GM06990 (cell line): ENCODE measurements at regions not wholly inside any gene's neighbourhood (a gene's known extent, or its start where the extent isn't known, plus 50 kb on each side); places are given as distances from the start of the nearest gene placed in this dataset.

Experiments
- DNase-seq: peaks from one replicate; pipeline ENCODE4 v3.0.0-alpha.2; 2011; ENCODE audit not compliant: insufficient read length; ENCODE audit errors: extremely low read depth
- H3K27me3 ChIP-seq: replicated peaks from 2 replicates; pipeline ENCODE4 v1.6.0; 2011; ENCODE audit warnings: low read length; ENCODE audit not compliant: control insufficient read depth, insufficient read depth
- H3K36me3 ChIP-seq: 2 replicates; pipeline ENCODE4 v1.5.1; 2011; ENCODE audit warnings: low read length; ENCODE audit not compliant: control insufficient read depth, insufficient read depth
- H3K4me3 ChIP-seq: replicated peaks from 2 replicates; pipeline ENCODE4 v1.5.1; 2011; ENCODE audit warnings: low read depth, mild to moderate bottlenecking, control low read depth, low read length
- CTCF ChIP-seq: IDR thresholded peaks from 2 replicates; pipeline ENCODE4 v1.5.1; 2011; ENCODE audit warnings: low read length, control low read depth, mild to moderate bottlenecking, inconsistent platforms; ENCODE audit not compliant: insufficient read depth, poor library complexity, severe bottlenecking

GRCh38 chr17:22512997-22513538 is 820.7 kb downstream of the KCNJ18 start:
- no peak for DNase-seq
- Histone ChIP-seq H3K36me3 (no peaks in the 10 kb centered on the region), H3K27me3 (no peaks in the 10 kb centered on the region), H3K4me3 (no peak overlapping the region)
- no peak for TF ChIP-seq CTCF

GRCh38 chr17:22514315-22514714 is 822.0 kb downstream of the KCNJ18 start:
- DNase-seq: no peak
- Histone ChIP-seq H3K4me3 (no peak overlapping the region), H3K27me3 (no peaks in the 10 kb centered on the region), H3K36me3 (no peaks in the 10 kb centered on the region)
- no peak for TF ChIP-seq CTCF

GRCh38 chr17:22514767-22515320 is 822.5 kb downstream of the KCNJ18 start:
- no peak for DNase-seq
- no peak for TF ChIP-seq CTCF
- no peaks in the 10 kb centered on the region for H3K36me3 ChIP-seq
- no peak overlapping the region for H3K4me3 ChIP-seq
- H3K27me3 ChIP-seq: no peaks in the 10 kb centered on the region

GRCh38 chr17:22515599-22515998 is 823.3 kb downstream of the KCNJ18 start:
- Histone ChIP-seq H3K4me3 (no peak overlapping the region), H3K27me3 (no peaks in the 10 kb centered on the region), H3K36me3 (no peaks in the 10 kb centered on the region)
- no peak for DNase-seq
- TF ChIP-seq CTCF: no peak

GRCh38 chr17:22516861-22517636 is 824.7 kb downstream of the KCNJ18 start:
- no peak for TF ChIP-seq CTCF
- DNase-seq: no peak

More at GRCh38 chr17:22516861-22517636, 824.7 kb downstream of the KCNJ18 start:
- H3K27me3 ChIP-seq: no peaks in the 10 kb centered on the region
- no peaks in the 10 kb centered on the region for H3K36me3 ChIP-seq
- no peak overlapping the region for H3K4me3 ChIP-seq
